H9 (cell line): ENCODE measurements at regions not wholly inside any gene's neighbourhood (a gene's known extent, or its start where the extent isn't known, plus 50 kb on each side); places are given as distances from the start of the nearest gene placed in this dataset.

Experiments used
- DNase-seq: peaks from one replicate; pipeline ENCODE4 v3.0.0-alpha.2; 2017
- H2AFZ ChIP-seq: one replicate; pipeline ENCODE4 v1.6.1; 2013; ENCODE audit warnings: mild to moderate bottlenecking, low read length, control low read depth, moderate library complexity
- H2AK5ac ChIP-seq: 2 replicates; pipeline ENCODE4 v1.6.1; 2013; ENCODE audit warnings: low read length, control low read depth, mixed read lengths; ENCODE audit not compliant: insufficient read length
- H2BK120ac ChIP-seq: one replicate; pipeline ENCODE4 v1.6.1; 2013; ENCODE audit warnings: low read depth, mild to moderate bottlenecking, low read length, control low read depth, inconsistent platforms; ENCODE audit not compliant: poor library complexity, severe bottlenecking
- H2BK12ac ChIP-seq: 2 replicates; pipeline ENCODE4 v1.6.1; 2013; ENCODE audit warnings: low read length, control low read depth, mixed read lengths, low read depth; ENCODE audit not compliant: insufficient read length
- H2BK15ac ChIP-seq: 2 replicates; pipeline ENCODE4 v1.6.1; 2013; ENCODE audit warnings: low read depth, low read length, control low read depth
- H2BK20ac ChIP-seq: one replicate; pipeline ENCODE4 v1.6.1; 2013; ENCODE audit warnings: low read depth, mild to moderate bottlenecking, low read length, control low read depth, inconsistent platforms; ENCODE audit not compliant: poor library complexity, severe bottlenecking
- H2BK5ac ChIP-seq: 2 replicates; pipeline ENCODE4 v1.6.1; 2013; ENCODE audit warnings: low read length, control low read depth, mixed read lengths; ENCODE audit not compliant: insufficient read length
- H3K14ac ChIP-seq: 2 replicates; pipeline ENCODE4 v1.6.1; 2013; ENCODE audit warnings: low read length, control low read depth; ENCODE audit not compliant: insufficient read depth
- H3K18ac ChIP-seq: 2 replicates; pipeline ENCODE4 v1.6.1; 2013; ENCODE audit warnings: low read depth, mild to moderate bottlenecking, mixed read lengths, low read length, control low read depth; ENCODE audit not compliant: insufficient read length
- H3K23ac ChIP-seq: 2 replicates; pipeline ENCODE4 v1.6.1; 2013; ENCODE audit warnings: low read length, control low read depth, mixed read lengths, low read depth; ENCODE audit not compliant: insufficient read length
- H3K23me2 ChIP-seq: 2 replicates; pipeline ENCODE4 v1.6.1; 2013; ENCODE audit warnings: low read depth, mild to moderate bottlenecking, mixed read lengths, low read length, control low read depth; ENCODE audit not compliant: insufficient read length, poor library complexity, severe bottlenecking
- H3K27ac ChIP-seq: 2 replicates; pipeline ENCODE4 v1.5.1; 2013; ENCODE audit warnings: low read length, control low read depth, mixed read lengths, low read depth; ENCODE audit not compliant: insufficient read length
- H3K27me3 ChIP-seq: 2 replicates; pipeline ENCODE4 v1.6.1; 2013; ENCODE audit warnings: low read length, control low read depth, inconsistent platforms; ENCODE audit not compliant: insufficient read depth
- H3K4ac ChIP-seq: 2 replicates; pipeline ENCODE4 v1.6.1; 2013; ENCODE audit warnings: low read depth, mild to moderate bottlenecking, control low read depth, inconsistent platforms, low read length, moderate library complexity
- H3K4me1 ChIP-seq: 2 replicates; pipeline ENCODE4 v1.6.1; 2013; ENCODE audit warnings: low read length, control low read depth, inconsistent platforms; ENCODE audit not compliant: insufficient read depth
- H3K4me2 ChIP-seq: 2 replicates; pipeline ENCODE4 v1.6.1; 2013; ENCODE audit warnings: low read length, control low read depth, mixed read lengths; ENCODE audit not compliant: insufficient read length, insufficient read depth
- H3K56ac ChIP-seq: 2 replicates; pipeline ENCODE4 v1.6.1; 2013; ENCODE audit warnings: low read depth, mild to moderate bottlenecking, mixed read lengths, low read length, control low read depth; ENCODE audit not compliant: insufficient read length
- H3K79me1 ChIP-seq: 2 replicates; pipeline ENCODE4 v1.6.1; 2013; ENCODE audit warnings: low read depth, mild to moderate bottlenecking, moderate library complexity, low read length, control low read depth, inconsistent platforms; ENCODE audit not compliant: insufficient read depth, poor library complexity, severe bottlenecking
- H3K79me2 ChIP-seq: 2 replicates; pipeline ENCODE4 v1.6.1; 2013; ENCODE audit warnings: low read length, control low read depth, inconsistent platforms; ENCODE audit not compliant: insufficient read depth
- H3K9ac ChIP-seq: 2 replicates; pipeline ENCODE4 v1.6.1; 2013; ENCODE audit warnings: low read length, control low read depth, mixed read lengths; ENCODE audit not compliant: insufficient read length; ENCODE audit errors: extremely low read depth
- H3K9me3 ChIP-seq: one replicate; pipeline ENCODE4 v1.6.1; 2013; ENCODE audit warnings: low read depth, low read length, inconsistent platforms; ENCODE audit not compliant: control insufficient read depth
- H3T11ph ChIP-seq: one replicate; pipeline ENCODE4 v1.6.1; 2013; ENCODE audit warnings: mild to moderate bottlenecking, low read length, control low read depth, inconsistent platforms
- H4K20me1 ChIP-seq: one replicate; pipeline ENCODE4 v1.6.1; 2013; ENCODE audit not compliant: control insufficient read depth, insufficient read length, insufficient read depth
- H4K5ac ChIP-seq: 2 replicates; pipeline ENCODE4 v1.6.1; 2013; ENCODE audit warnings: low read depth, mild to moderate bottlenecking, mixed read lengths, low read length, control low read depth; ENCODE audit not compliant: insufficient read length
- H4K8ac ChIP-seq: replicated peaks from 2 replicates; pipeline ENCODE4 v1.6.1; 2013; ENCODE audit warnings: low read length, control low read depth, mixed read lengths, low read depth; ENCODE audit not compliant: insufficient read length
- H4K91ac ChIP-seq: 2 replicates; pipeline ENCODE4 v1.6.1; 2013; ENCODE audit warnings: low read depth, mild to moderate bottlenecking, moderate library complexity, mixed read lengths, low read length, control low read depth; ENCODE audit not compliant: insufficient read length
- H3K27ac Mint-ChIP-seq, 3 experiments: 2 replicates in 2 of 3; 3 replicates in 1 of 3; pipeline ENCODE4 v1.8.0; 2020 to 2021; ENCODE audit warnings: mixed read lengths in 3 of 3, mild to moderate bottlenecking in 1 of 3, moderate library complexity in 1 of 3
- H3K27me3 Mint-ChIP-seq: 2 replicates; pipeline ENCODE4 v1.8.0; 2021; ENCODE audit warnings: low read depth, mild to moderate bottlenecking, moderate library complexity, mixed read lengths
- H3K36me3 Mint-ChIP-seq, 3 experiments: 2 replicates in 2 of 3; 3 replicates in 1 of 3; pipeline ENCODE4 v1.8.0; 2020 to 2021; ENCODE audit warnings: low read depth in 3 of 3, mixed read lengths in 3 of 3; ENCODE audit not compliant: insufficient read depth in 1 of 3
- H3K4me1 Mint-ChIP-seq, 2 experiments: 2 replicates each; pipeline ENCODE4 v1.8.0; 2020; ENCODE audit warnings: mixed read lengths in 2 of 2
- H3K4me3 Mint-ChIP-seq, 2 experiments: 2 replicates in 1 of 2; 3 replicates in 1 of 2; pipeline ENCODE4 v1.8.0; 2020 to 2021; ENCODE audit warnings: mild to moderate bottlenecking in 2 of 2, mixed read lengths in 2 of 2, moderate library complexity in 1 of 2
- H3K9me3 Mint-ChIP-seq, 2 experiments: 2 replicates in 1 of 2; 3 replicates in 1 of 2; pipeline ENCODE4 v1.8.0; 2020; ENCODE audit warnings: mild to moderate bottlenecking in 2 of 2, mixed read lengths in 2 of 2, moderate library complexity in 1 of 2
- CTCF ChIP-seq: fragments of 200-600 bp; sonication (generic); conservative IDR thresholded peaks from 3 replicates; pipeline ENCODE4 v1.8.0; 2021; ENCODE audit warnings: antibody characterized with exemption, mild to moderate bottlenecking

GRCh38 chr7:113283861-113284260, 165.5 kb upstream of the SMIM30 start:
- no peaks in the 10 kb centered on the region for H3K27me3 ChIP-seq
- no peak overlapping the region for H3K56ac ChIP-seq
- H4K91ac ChIP-seq, result no peak overlapping the region
- H4K20me1 ChIP-seq, result no peaks in the 10 kb centered on the region
- no peak overlapping the region for H2BK12ac ChIP-seq
- H3K18ac ChIP-seq, result no peak overlapping the region
- H3K9me3 ChIP-seq, result no peaks in the 10 kb centered on the region
- no peak overlapping the region for H2AFZ ChIP-seq
- no peak overlapping the region for H2BK15ac ChIP-seq
- no peak overlapping the region for H3K4me2 ChIP-seq
- no peak for DNase-seq
- H2BK120ac ChIP-seq, result no peak overlapping the region
- Mint-ChIP-seq H3K27ac (no peak overlapping the region), H3K36me3 (no peaks in the 10 kb centered on the region), H3K9me3 (no peaks in the 10 kb centered on the region), H3K4me3 (no peak overlapping the region), H3K4me1 (0 out of 4 replicates have a peak, but pooled peaks cover 0 to 3% of the 10 kb centered on the region in 2 experiments), H3K27me3 (no peaks in the 10 kb centered on the region; the same call in 1 of the 2 replicates)
- no peak overlapping the region for H3K4ac ChIP-seq
- H3K4me1 ChIP-seq, result no peaks in the 10 kb centered on the region
- H2BK20ac ChIP-seq, result no peak overlapping the region
- no peak overlapping the region for H3T11ph ChIP-seq
- no peak overlapping the region for H3K27ac ChIP-seq
- no peaks in the 10 kb centered on the region for H3K79me1 ChIP-seq
- TF ChIP-seq CTCF, result no peak
- H3K23ac ChIP-seq, result no peak overlapping the region
- no peak overlapping the region for H3K9ac ChIP-seq
- H3K23me2 ChIP-seq, result no peaks in the 10 kb centered on the region
- H4K5ac ChIP-seq, result no peak overlapping the region
- no peak overlapping the region for H4K8ac ChIP-seq
- no peaks in the 10 kb centered on the region for H3K79me2 ChIP-seq
- no peak overlapping the region for H2AK5ac ChIP-seq
- no peak overlapping the region for H3K14ac ChIP-seq
- no peak overlapping the region for H2BK5ac ChIP-seq
